GM19328 (cell line): ENCODE measurements at regions not wholly inside any gene's neighbourhood (a gene's known extent, or its start where the extent isn't known, plus 50 kb on each side); places are given as distances from the start of the nearest gene placed in this dataset.
"Not testable (repeated sequence)": the region's sequence is repeated elsewhere in the genome, so short reads cannot be mapped to it uniquely, and the experiment has no call there.

ENCODE experiments used
- ATAC-seq: cut with Tn5 transposase; IDR thresholded peaks from one replicate; pipeline ENCODE4 v1.9.1; 2021; ENCODE audit warnings: mild to moderate bottlenecking, moderate library complexity; ENCODE audit not compliant: unreplicated experiment

GRCh38 chr11:98409069-98409468 is 611.7 kb upstream of the CNTN5 start:
- ATAC-seq: no peak

GRCh38 chr11:98411777-98412176 is 609.0 kb upstream of the CNTN5 start:
- no peak for ATAC-seq

GRCh38 chr11:98417256-98417755 is 603.4 kb upstream of the CNTN5 start:
- no peak for ATAC-seq

- ATAC-seq: no peak
These were observed 596.8 kb upstream of the CNTN5 start for GRCh38 chr11:98423933-98424332.

- ATAC-seq: not testable (repeated sequence)
These were observed 596.0 kb upstream of the CNTN5 start for GRCh38 chr11:98424773-98425172.

GRCh38 chr11:98431463-98432359 is 589.0 kb upstream of the CNTN5 start:
- no peak for ATAC-seq

- no peak for ATAC-seq
These were observed 586.5 kb upstream of the CNTN5 start for GRCh38 chr11:98434296-98434695.

- ATAC-seq: no peak
These were observed 567.4 kb upstream of the CNTN5 start for GRCh38 chr11:98453378-98453777.

GRCh38 chr11:98455500-98456307 is 565.0 kb upstream of the CNTN5 start:
- no peak for ATAC-seq

GRCh38 chr11:98456308-98456680 is 564.5 kb upstream of the CNTN5 start:
- no peak for ATAC-seq

GRCh38 chr11:98495016-98495415 is 525.7 kb upstream of the CNTN5 start:
- no peak for ATAC-seq

GRCh38 chr11:98495601-98496000 is 525.1 kb upstream of the CNTN5 start:
- ATAC-seq: no peak

- ATAC-seq: no peak
These were observed 513.5 kb upstream of the CNTN5 start for GRCh38 chr11:98507208-98507607.

GRCh38 chr11:98512938-98513337 is 507.8 kb upstream of the CNTN5 start:
- no peak for ATAC-seq

GRCh38 chr11:98531576-98531975 is 489.2 kb upstream of the CNTN5 start:
- ATAC-seq: no peak

GRCh38 chr11:98536023-98536422 is 484.7 kb upstream of the CNTN5 start:
- no peak for ATAC-seq

- not testable (repeated sequence) for ATAC-seq
These were observed 482.4 kb upstream of the CNTN5 start for GRCh38 chr11:98538358-98538757.

GRCh38 chr11:98545544-98546175 is 475.1 kb upstream of the CNTN5 start:
- ATAC-seq: no peak

- ATAC-seq: no peak
These were observed 471.2 kb upstream of the CNTN5 start for GRCh38 chr11:98549571-98549970.

GRCh38 chr11:98559961-98560360 is 460.8 kb upstream of the CNTN5 start:
- no peak for ATAC-seq

GRCh38 chr11:98561252-98561651 is 459.5 kb upstream of the CNTN5 start:
- no peak for ATAC-seq
